ENCODE measurements at regions not wholly inside any gene's neighbourhood (a gene's known extent, or its start where the extent isn't known, plus 50 kb on each side); places are given as distances from the start of the nearest gene placed in this dataset.

DNA sequence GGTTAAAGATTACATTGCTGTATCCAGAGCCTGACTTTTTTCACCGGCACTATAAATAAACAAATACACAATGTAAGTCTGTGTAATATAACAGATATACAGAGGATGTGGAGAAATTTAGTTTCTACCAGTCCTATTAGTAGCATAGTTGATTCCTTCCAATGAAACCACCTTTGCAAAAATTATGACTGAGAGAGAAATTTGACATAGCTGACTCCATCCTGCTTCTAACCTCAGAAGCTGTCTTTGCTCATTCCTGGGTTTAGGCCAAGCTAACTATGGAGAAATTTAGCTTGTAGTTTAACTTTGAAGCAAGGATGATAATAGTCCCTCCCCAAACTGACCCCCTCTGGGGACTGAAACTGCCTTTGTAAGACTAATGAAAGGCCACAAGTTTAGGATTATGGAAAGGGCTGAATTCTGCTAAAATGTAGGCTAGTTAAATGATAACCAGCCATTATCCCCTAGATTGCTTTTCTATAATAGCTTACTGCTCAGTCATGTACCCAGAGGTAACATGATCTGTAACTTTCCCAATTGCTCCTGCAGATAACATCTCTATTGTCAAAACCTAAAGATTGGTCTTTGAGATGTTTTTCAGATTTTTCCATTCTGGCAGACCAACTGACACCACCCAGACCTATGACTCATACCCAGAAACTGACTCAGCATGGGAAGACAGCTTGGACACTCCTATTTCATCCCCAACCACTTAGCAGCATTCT lies 172.8 kb upstream of the ARG1 start:
- ATAC-seq: no peak

DNA sequence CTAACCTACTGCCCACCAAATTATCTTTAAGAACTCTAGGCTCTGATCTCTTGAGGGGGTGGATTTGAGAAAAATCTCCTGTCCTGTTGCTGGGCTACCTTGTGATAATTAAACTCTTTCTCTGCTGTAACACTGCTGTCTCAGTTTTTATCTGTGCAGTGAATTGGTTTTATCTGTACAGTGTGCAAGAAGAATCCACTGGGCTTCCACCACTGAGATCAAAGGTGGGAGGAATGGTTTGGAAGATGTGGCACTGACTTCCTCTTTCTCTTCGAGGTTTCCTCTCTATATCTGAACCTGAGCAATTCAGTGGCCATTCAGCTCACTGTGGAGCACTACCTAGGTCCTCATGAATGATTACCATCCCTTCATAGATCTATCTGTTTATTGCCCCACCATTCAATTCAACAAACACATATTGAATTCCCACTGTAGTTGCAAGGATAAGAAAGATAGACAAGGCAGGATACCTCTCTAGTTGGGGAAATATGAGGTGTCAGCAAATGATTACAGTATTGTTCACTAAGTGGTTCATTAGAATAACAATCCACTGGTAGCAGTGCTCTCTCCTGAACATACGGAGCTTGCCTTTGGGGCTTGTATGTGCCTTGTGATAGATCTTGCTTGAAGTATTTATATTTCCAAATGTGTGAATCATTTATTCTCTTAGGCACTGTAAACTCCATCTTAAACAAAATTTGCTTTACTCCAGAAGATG lies 172.1 kb upstream of the ARG1 start:
- H3K36me3 ChIP-seq (ENCODE audit: control insufficient read depth, insufficient read depth, low read length): no peaks in the 10 kb centered on the region
- ATAC-seq: no peak
- ChIA-PET CTCF (no interaction called here), POLR2A (no interaction called here)
- TF ChIP-seq POLR2AphosphoS5 (IDR thresholded peaks at IDR 0.05; ENCODE audit: low read depth, low read length) (no peak), SIN3A (IDR thresholded peaks at IDR 0.05; ENCODE audit: borderline replicate concordance, insufficient read depth, low read depth, low read length) (no peak), TCF7L2 (IDR thresholded peaks at IDR 0.05; ENCODE audit: low read depth, low read length) (no peak)
- TF ChIP-seq, protein P1, sequence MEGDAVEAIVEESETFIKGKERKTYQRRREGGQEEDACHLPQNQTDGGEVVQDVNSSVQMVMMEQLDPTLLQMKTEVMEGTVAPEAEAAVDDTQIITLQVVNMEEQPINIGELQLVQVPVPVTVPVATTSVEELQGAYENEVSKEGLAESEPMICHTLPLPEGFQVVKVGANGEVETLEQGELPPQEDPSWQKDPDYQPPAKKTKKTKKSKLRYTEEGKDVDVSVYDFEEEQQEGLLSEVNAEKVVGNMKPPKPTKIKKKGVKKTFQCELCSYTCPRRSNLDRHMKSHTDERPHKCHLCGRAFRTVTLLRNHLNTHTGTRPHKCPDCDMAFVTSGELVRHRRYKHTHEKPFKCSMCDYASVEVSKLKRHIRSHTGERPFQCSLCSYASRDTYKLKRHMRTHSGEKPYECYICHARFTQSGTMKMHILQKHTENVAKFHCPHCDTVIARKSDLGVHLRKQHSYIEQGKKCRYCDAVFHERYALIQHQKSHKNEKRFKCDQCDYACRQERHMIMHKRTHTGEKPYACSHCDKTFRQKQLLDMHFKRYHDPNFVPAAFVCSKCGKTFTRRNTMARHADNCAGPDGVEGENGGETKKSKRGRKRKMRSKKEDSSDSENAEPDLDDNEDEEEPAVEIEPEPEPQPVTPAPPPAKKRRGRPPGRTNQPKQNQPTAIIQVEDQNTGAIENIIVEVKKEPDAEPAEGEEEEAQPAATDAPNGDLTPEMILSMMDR (IDR thresholded peaks at IDR 0.05): no peak
- H3K27me3 ChIP-seq (ENCODE audit: control insufficient read depth, insufficient read depth, low read length): no peaks in the 10 kb centered on the region
- DNase-seq (ENCODE audit: low read depth, low spot score): no peak
- intact Hi-C loops (cut with micrococcal nuclease; ENCODE audit: unreplicated experiment) (no loop called here), in situ Hi-C loops (cut with HindIII; ENCODE audit: low pct_unique_long_range_greater_than_20kb, low sequenced_read_pairs) (no loop called here)
- H3K27ac ChIP-seq (ENCODE audit: low read length): no peak overlapping the region
- H3K9me3 ChIP-seq (ENCODE audit: control insufficient read depth, insufficient read depth, low read depth, low read length): no peaks in the 10 kb centered on the region
- BruUV-seq (replicated peaks): no TSS peak
- no peaks in the 10 kb centered on the region for H3K4me1 ChIP-seq (ENCODE audit: control insufficient read depth, insufficient read depth, low read length)
- H3K4me3 ChIP-seq (ENCODE audit: low read depth in 2 of 2, low read length in 2 of 2): no peak overlapping the region

More for the DNA sequence above, 172.8 kb upstream of the ARG1 start:
- CTCF ChIA-PET: no interaction called here
- Histone ChIP-seq H3K27ac (ENCODE audit: low read length) (no peak overlapping the region), H3K9me3 (ENCODE audit: control insufficient read depth, insufficient read depth, low read depth, low read length) (no peaks in the 10 kb centered on the region), H3K4me3 (ENCODE audit: low read depth in 2 of 2, low read length in 2 of 2) (no peak overlapping the region), H3K4me1 (ENCODE audit: control insufficient read depth, insufficient read depth, low read length) (no peaks in the 10 kb centered on the region), H3K27me3 (ENCODE audit: control insufficient read depth, insufficient read depth, low read length) (no peaks in the 10 kb centered on the region; the same call in 1 of the 2 replicates), H3K36me3 (ENCODE audit: control insufficient read depth, insufficient read depth, low read length) (no peaks in the 10 kb centered on the region)
- intact Hi-C loops (cut with micrococcal nuclease; ENCODE audit: unreplicated experiment) (no loop called here), in situ Hi-C loops (cut with HindIII; ENCODE audit: low pct_unique_long_range_greater_than_20kb, low sequenced_read_pairs) (no loop called here)
- BruUV-seq (replicated peaks): no TSS peak
- TF ChIP-seq, protein P2, sequence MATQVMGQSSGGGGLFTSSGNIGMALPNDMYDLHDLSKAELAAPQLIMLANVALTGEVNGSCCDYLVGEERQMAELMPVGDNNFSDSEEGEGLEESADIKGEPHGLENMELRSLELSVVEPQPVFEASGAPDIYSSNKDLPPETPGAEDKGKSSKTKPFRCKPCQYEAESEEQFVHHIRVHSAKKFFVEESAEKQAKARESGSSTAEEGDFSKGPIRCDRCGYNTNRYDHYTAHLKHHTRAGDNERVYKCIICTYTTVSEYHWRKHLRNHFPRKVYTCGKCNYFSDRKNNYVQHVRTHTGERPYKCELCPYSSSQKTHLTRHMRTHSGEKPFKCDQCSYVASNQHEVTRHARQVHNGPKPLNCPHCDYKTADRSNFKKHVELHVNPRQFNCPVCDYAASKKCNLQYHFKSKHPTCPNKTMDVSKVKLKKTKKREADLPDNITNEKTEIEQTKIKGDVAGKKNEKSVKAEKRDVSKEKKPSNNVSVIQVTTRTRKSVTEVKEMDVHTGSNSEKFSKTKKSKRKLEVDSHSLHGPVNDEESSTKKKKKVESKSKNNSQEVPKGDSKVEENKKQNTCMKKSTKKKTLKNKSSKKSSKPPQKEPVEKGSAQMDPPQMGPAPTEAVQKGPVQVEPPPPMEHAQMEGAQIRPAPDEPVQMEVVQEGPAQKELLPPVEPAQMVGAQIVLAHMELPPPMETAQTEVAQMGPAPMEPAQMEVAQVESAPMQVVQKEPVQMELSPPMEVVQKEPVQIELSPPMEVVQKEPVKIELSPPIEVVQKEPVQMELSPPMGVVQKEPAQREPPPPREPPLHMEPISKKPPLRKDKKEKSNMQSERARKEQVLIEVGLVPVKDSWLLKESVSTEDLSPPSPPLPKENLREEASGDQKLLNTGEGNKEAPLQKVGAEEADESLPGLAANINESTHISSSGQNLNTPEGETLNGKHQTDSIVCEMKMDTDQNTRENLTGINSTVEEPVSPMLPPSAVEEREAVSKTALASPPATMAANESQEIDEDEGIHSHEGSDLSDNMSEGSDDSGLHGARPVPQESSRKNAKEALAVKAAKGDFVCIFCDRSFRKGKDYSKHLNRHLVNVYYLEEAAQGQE (IDR thresholded peaks at IDR 0.05; ENCODE audit: insufficient read depth in 1 of 2, low read depth in 2 of 2, low read length in 1 of 2): no peak
- TF ChIP-seq POLR2AphosphoS5 (IDR thresholded peaks at IDR 0.05; ENCODE audit: low read depth, low read length) (no peak), SIN3A (IDR thresholded peaks at IDR 0.05; ENCODE audit: borderline replicate concordance, insufficient read depth, low read depth, low read length) (no peak), TCF7L2 (IDR thresholded peaks at IDR 0.05; ENCODE audit: low read depth, low read length) (no peak)
- TF ChIP-seq, protein P1 (IDR thresholded peaks at IDR 0.05): no peak
- POLR2A ChIA-PET: no interaction called here
- DNase-seq (ENCODE audit: low read depth, low spot score): no peak
